NT2/D1 (cell line): ENCODE measurements at regions not wholly inside any gene's neighbourhood (a gene's known extent, or its start where the extent isn't known, plus 50 kb on each side); places are given as distances from the start of the nearest gene placed in this dataset.

Experiments used
- SUZ12 ChIP-seq: IDR thresholded peaks from 2 replicates; pipeline ENCODE4 v1.6.1; 2011; ENCODE audit not compliant: insufficient read length, insufficient read depth; ENCODE audit errors: extremely low read depth
- YY1 ChIP-seq: IDR thresholded peaks from 2 replicates; pipeline ENCODE4 v1.6.1; 2011; ENCODE audit not compliant: insufficient read length, insufficient read depth
- ZNF274 ChIP-seq: IDR thresholded peaks from 2 replicates; pipeline ENCODE4 v1.6.1; 2011; ENCODE audit warnings: mild to moderate bottlenecking, low read depth, low read length

DNA sequence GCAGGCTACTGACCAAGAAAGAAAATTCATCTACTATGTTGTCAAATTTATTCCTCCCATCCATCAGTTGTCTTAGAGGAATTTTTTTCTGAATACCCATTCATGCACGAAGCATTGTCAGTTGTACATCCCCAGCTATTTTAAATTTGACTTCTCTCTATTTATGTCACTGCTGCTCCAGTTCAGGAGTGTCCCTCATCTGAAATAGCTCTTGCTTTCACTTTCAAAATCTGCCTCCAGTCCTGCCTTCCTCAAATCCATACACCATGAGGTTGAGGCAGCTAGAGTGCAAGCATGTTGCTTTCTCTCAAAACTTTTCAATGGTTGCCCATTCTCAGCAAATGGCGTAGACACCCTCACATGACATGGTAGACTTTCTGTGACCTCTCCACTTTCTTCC is 335.4 kb upstream of the CDH2 start:
- TF ChIP-seq ZNF274 = no peak
- TF ChIP-seq YY1 = no peak
- TF ChIP-seq SUZ12 = no peak
